Psoas muscle (tissue), 7 donors: ENCODE measurements at regions not wholly inside any gene's neighbourhood (a gene's known extent, or its start where the extent isn't known, plus 50 kb on each side); places are given as distances from the start of the nearest gene placed in this dataset.

ENCODE experiments used
- ATAC-seq, 4 donors: fragments of 200-7000 bp; cut with Tn5 transposase; one replicate each; pipeline ENCODE4 v1.9.1; 2020; ENCODE audit warnings: moderate library complexity in 3 of 4, mild to moderate bottlenecking in 2 of 4
- DNase-seq, 2 donors: peaks; one replicate each; pipeline ENCODE4 v3.0.0-alpha.2; 2020
- H3K27ac ChIP-seq: fragments of 200-600 bp; one replicate; pipeline ENCODE4 v1.8.0; 2022
- H3K27me3 ChIP-seq, 3 donors: fragments of 200-600 bp in 1 of 3; one replicate each; pipeline versions ENCODE4 v1.6.1 to v1.8.0; 2013 to 2022; ENCODE audit warnings: low read length in 2 of 3, mild to moderate bottlenecking in 2 of 3, moderate library complexity in 1 of 3; ENCODE audit not compliant: insufficient read depth in 3 of 3
- H3K36me3 ChIP-seq, 2 donors: fragments of 200-600 bp in 1 of 2; one replicate each; pipeline versions ENCODE4 v1.6.1 to v1.8.0; 2013 to 2022; ENCODE audit warnings: low read depth in 1 of 2, mild to moderate bottlenecking in 1 of 2, moderate library complexity in 1 of 2; ENCODE audit not compliant: insufficient read depth in 1 of 2
- H3K4me1 ChIP-seq: fragments of 200-600 bp; one replicate; pipeline ENCODE4 v1.8.0; 2022
- H3K4me3 ChIP-seq: fragments of 200-600 bp; one replicate; pipeline ENCODE4 v1.8.0; 2022; ENCODE audit warnings: mild to moderate bottlenecking
- H3K9me3 ChIP-seq: fragments of 200-600 bp; one replicate; pipeline ENCODE4 v1.8.0; 2022
- WGBS, 3 donors: extraction: QIAGEN DNeasy Blood & Tissue Kit; methylation state at CpG; one replicate each; pipeline versions ENCODE4 v1.1.6 to v1.1.7; 2013; 5-methylcytosine and 5-hydroxymethylcytosine counted together
- intact Hi-C, 2 donors: fragments of 100-400 bp; cut with DNase I; formaldehyde crosslinking; loops; one replicate each; pipeline versions ENCODE4 v1.11.0 to v1.14.2; 2022
- TF ChIP-seq, protein P1 (sequence below): fragments of 200-600 bp; IDR thresholded peaks from one replicate; pipeline ENCODE4 v1.8.0; 2022; ENCODE audit warnings: antibody characterized with exemption
- donor health status: healthy with polysubstance abuse.
- donor health status: DM: no; HTN: no; CAD: no; lungs with moderate emphysema.
- donor health status: Bipolar disorder and iron deficiency.
- donor health status: healthy.
- donor health status: DM: yes; HTN: yes; CAD: no.
- donor health status: DM: no; HTN: no; CAD: no.
- donor health status: DM: yes; HTN: yes; CAD: no.

DNA sequence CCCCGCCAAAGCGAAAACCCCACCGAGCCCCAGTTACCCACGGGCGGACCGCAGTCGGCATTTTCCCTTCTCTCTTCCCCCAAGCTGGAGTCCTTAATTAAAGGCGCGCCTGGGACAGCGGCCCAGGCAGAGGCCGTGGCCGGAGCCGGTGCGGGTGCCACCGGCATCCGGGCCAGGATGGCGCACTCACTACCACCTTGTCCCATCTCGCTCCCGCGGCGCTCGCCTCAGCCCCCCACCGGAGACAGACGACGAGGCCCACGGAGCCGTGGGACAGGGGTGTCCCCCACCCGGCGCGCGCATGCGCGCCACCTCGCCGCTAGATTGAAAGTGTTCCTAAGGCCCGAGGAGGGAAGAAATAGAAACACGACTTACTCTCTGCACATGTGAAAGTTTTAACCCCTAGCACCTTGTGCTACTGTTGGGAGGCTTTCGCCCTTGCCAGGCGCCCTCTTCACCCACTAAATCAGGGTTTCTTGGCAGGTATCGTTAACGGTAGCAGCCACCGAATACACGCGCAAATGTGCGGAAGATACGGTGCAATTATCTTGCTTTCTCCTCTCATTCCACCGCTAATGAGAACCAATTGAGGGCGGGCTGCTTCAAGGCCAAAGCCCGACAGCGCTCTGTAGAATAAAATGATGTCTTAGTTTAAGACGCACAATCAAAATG lies 64.3 kb upstream of the CCDC160 start:
- TF ChIP-seq, protein P1, sequence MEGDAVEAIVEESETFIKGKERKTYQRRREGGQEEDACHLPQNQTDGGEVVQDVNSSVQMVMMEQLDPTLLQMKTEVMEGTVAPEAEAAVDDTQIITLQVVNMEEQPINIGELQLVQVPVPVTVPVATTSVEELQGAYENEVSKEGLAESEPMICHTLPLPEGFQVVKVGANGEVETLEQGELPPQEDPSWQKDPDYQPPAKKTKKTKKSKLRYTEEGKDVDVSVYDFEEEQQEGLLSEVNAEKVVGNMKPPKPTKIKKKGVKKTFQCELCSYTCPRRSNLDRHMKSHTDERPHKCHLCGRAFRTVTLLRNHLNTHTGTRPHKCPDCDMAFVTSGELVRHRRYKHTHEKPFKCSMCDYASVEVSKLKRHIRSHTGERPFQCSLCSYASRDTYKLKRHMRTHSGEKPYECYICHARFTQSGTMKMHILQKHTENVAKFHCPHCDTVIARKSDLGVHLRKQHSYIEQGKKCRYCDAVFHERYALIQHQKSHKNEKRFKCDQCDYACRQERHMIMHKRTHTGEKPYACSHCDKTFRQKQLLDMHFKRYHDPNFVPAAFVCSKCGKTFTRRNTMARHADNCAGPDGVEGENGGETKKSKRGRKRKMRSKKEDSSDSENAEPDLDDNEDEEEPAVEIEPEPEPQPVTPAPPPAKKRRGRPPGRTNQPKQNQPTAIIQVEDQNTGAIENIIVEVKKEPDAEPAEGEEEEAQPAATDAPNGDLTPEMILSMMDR, result no peak
- peak in 3 of 4 donors; percentile 27 to 77 (median 71) for ATAC-seq
- peak overlapping the region; percentile 69 for H3K4me3 ChIP-seq
- H3K27me3 ChIP-seq, result peaks cover 0 to 29% (median 0%) of the 10 kb centered on the region in 3 donors
- DNase-seq, result peak; percentile 20 to 61
- no peaks in the 10 kb centered on the region for H3K4me1 ChIP-seq
- intact Hi-C loops, result no loop called here
- H3K27ac ChIP-seq, result no peak overlapping the region
- WGBS, 3 donors, result 1 to 32% (median 5%) methylated on average over 43 to 51 of the region's 51 CpGs
- no peaks in the 10 kb centered on the region for H3K36me3 ChIP-seq
- no peaks in the 10 kb centered on the region for H3K9me3 ChIP-seq

- Histone ChIP-seq H3K4me1 (no peaks in the 10 kb centered on the region), H3K4me3 (peak overlapping the region; percentile 69), H3K27me3 (peaks cover 0 to 29% (median 0%) of the 10 kb centered on the region in 3 donors), H3K27ac (no peak overlapping the region), H3K9me3 (no peaks in the 10 kb centered on the region), H3K36me3 (no peaks in the 10 kb centered on the region)
- intact Hi-C loops, result no loop called here
- ATAC-seq (no peak), DNase-seq (no peak)
- TF ChIP-seq, protein P1, result no peak
- 9 to 32% (median 18%) methylated on average over 26 to 27 of the region's 27 CpGs for WGBS, 3 donors
Observed at GRCh38 chrX:134173541-134174272, 63.3 kb upstream of the CCDC160 start.

- intact Hi-C loops, result no loop called here
- Histone ChIP-seq H3K36me3 (no peaks in the 10 kb centered on the region), H3K27me3 (peaks cover 0 to 29% (median 0%) of the 10 kb centered on the region in 3 donors), H3K4me1 (no peaks in the 10 kb centered on the region), H3K4me3 (peak overlapping the region; percentile 69), H3K27ac (no peak overlapping the region), H3K9me3 (no peaks in the 10 kb centered on the region)
- no peak for DNase-seq
- ATAC-seq, result no peak
- TF ChIP-seq, protein P1, result no peak
- WGBS, 3 donors, result 45 to 61% (median 48%) methylated on average over 4 of the region's 4 CpGs
Observed at GRCh38 chrX:134174273-134174660, 62.7 kb upstream of the CCDC160 start.

DNA sequence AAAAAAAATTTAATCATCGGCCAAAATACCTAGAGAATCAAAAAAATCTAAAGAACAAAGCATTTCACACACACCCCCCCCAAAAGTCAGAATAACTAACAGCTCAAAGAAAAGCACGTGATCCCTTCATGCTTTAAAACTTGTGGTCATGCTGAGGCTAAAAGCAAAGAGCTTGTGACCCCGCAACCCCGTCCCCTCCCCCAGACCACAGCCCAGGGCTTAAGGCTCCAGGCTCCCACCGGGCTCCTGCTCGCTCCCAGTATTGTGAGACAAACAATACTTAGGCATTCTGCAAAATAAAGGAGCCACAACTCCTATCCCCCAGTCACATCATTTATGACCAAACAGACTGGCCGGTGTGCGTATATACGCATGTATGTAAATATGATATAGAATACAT lies 62.1 kb upstream of the CCDC160 start:
- Histone ChIP-seq H3K27me3 (peaks cover 0 to 29% (median 0%) of the 10 kb centered on the region in 3 donors), H3K36me3 (no peaks in the 10 kb centered on the region), H3K4me3 (no peak overlapping the region), H3K27ac (no peak overlapping the region), H3K4me1 (no peaks in the 10 kb centered on the region), H3K9me3 (no peaks in the 10 kb centered on the region)
- no peak for ATAC-seq
- TF ChIP-seq, protein P1, result no peak
- 64 to 82% (median 81%) methylated on average over 9 of the region's 9 CpGs for WGBS, 3 donors
- intact Hi-C loops, result no loop called here
- no peak for DNase-seq
